GM21825 (cell line): ENCODE measurements at regions not wholly inside any gene's neighbourhood (a gene's known extent, or its start where the extent isn't known, plus 50 kb on each side); places are given as distances from the start of the nearest gene placed in this dataset.
A peak's percentile ranks its signal among the peaks of the same experiment; 100 is the strongest.
"Not testable (repeated sequence)": the region's sequence is repeated elsewhere in the genome, so short reads cannot be mapped to it uniquely, and the experiment has no call there.

ENCODE experiments used
- ATAC-seq: cut with Tn5 transposase; IDR thresholded peaks from one replicate; pipeline ENCODE4 v1.9.1; 2021; ENCODE audit warnings: mild to moderate bottlenecking, moderate library complexity; ENCODE audit not compliant: unreplicated experiment

DNA sequence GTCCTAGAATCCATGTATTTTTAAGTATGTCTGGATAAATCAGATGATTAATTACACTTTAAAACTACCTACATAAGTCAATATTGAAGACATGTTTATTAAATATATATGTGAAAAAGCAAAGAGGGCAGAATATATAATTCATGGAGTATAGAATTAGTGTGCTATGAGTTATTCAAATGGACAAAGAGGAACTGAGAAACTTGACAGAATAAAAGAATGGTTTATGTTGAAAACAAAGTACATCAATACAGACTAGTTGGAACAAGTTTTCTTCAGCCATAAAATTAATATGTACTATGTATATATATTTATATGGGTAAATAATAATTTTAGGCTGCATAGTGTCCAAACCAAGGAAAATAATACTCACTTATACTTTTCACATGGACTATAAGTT lies 173.5 kb downstream of the NPFFR2 start:
- ATAC-seq: no peak

DNA sequence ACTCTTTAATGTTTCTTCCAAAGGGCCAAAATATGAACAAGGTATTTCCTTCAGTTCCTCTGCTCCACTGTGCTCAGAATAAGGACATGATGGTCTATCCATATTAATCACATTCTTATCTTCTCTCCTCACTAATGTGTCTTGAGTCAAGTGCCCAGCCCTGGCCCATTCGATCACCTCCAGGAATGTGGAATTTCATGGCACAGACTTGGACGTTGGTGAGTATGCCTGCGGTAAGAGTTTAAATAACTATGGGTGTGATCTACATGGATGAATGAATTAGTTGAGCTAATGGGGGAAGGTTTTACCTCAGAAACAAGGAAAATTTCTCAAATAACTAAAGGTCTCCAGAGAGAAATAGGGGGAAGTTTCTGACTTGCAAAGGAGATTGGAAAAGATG lies 174.0 kb downstream of the NPFFR2 start:
- no peak for ATAC-seq

DNA sequence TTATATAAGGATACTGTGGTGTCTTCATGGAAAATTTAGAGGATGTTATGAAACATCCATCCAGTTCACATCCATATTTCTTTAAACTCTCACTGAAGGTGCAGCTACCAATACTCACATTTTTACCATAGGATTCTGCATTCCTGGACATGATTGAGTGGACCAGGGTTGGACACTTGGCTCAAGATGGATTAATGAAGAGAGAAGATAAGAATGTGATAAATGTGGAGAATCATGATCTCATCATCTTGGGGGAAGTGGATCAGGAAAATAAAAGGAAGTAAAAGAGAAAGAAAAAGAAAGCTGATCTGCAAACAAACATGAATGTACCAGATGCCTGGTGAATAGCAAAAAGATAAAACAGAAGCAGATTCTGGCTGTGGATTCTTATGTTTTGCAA lies 175.4 kb downstream of the NPFFR2 start:
- no peak for ATAC-seq

DNA sequence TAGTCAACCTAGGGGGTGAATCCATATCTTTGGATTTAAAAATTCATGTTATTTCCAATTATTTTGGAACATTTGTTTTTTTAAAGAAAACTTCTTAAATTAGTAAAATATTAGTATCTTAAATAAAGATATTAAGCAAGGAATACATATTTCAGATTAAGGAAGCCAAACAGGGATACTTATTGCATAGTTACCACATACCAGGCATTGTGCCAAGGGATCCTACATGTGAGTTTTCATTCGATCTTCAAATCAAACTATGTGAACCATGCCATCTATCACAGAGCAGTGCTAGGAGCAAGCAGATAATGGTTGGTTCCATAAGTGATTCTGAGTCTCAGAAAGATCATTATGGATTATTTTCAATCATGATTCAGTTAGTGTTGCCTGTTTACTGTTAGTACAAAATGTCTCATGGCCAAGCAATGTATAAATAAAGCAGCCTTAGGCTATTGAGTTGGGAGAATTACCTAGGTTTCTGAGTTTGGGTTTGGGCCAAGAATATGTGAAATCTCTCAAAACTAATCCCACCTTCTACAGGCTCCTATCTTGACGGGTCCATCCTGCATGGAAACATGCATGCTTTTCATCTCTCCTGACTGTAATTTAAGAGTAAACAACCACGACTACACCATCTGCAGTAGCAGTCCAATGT lies 176.7 kb downstream of the NPFFR2 start:
- no peak for ATAC-seq

DNA sequence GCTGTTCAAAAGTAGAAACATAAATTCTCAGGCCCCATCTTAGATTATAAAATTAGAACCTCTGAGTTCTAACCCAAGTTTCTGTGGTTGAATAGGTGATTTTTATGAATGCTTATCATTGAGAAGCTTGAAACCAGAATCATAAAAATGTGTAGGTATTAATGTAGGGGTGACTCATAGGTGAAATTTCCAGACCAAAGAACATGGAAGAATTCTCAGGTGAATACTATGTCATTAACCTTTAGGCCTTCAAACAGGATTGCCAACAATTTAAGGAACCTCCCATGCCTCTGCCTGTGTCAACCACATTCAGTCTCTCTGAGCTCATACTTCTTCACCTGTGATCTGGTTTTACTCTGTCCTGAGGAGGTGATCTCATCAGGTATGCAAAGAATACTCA lies 177.8 kb downstream of the NPFFR2 start:
- peak; percentile 52 for ATAC-seq

DNA sequence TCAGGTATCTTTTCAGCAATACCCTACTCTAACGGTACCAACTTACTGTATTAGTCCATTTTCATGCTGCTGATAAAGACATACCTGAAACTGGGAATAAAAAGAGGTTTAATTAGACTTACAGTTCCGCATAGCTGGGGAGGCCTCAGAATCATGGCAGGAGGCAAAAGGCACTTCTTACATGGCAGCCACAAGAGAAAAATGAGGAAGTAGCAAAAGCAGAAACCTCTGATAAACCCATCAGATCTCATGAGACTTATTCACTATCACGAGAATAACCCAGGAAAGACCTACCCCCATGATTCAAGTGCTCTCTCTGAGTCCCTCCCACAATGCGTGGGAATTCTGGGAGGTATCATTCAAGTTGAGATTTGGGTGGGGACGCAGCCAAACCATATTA lies 182.0 kb downstream of the NPFFR2 start:
- ATAC-seq: not testable (repeated sequence)

DNA sequence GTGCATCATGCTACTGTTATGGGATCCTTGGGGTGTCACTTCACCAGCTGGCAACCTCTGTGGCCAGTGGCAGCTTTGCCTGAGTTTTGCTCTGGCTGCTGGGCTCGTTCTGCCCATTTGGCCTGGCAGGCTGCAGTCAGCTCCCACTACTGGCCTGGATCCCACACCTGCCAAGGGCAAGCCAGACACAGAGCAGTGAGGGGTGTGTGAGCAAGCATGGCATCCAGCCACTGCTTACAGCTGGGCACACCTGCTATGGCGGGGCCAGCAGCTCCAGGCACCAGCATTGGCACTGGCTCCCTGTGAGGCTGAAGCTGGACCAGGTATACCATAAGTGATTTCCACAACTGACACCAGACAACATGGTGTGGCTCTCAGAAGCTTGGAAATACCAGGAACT lies 183.4 kb downstream of the NPFFR2 start:
- ATAC-seq: no peak

DNA sequence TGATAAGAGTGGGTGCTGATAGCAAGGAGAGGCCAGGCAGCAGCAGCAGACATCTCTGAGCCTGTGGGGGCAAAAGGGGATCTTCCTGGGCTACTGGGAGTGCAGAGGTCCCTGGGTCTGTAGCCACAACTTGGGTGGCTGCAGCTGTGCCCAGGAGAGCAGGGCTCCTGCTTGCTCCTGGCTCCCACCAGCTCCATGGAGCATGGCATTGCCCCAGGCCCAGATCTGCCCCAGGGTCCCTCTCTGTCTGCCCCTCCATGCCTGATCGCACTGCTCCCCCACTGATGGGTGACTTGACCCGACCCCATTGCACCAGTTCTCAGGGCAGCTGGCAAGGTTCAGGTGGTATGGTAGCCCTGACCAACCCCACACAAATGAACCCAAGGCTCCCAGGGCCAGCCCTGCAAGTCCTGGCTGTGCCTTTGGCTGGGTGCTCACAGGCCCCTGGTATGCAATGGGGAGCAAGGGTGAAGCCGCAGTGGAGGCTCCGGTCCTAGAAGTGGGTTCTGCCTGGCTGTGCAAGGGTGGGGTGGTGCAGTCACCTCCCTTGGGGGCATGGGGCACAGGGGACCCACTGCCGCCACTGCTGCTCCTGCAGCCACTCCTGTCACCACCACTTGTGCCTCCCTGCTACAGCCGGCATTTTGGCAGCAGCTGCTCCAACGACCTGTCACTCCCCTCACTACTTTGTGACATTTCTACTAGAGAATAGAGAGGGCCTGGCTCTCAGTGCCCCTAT lies 184.9 kb downstream of the NPFFR2 start:
- ATAC-seq: no peak

DNA sequence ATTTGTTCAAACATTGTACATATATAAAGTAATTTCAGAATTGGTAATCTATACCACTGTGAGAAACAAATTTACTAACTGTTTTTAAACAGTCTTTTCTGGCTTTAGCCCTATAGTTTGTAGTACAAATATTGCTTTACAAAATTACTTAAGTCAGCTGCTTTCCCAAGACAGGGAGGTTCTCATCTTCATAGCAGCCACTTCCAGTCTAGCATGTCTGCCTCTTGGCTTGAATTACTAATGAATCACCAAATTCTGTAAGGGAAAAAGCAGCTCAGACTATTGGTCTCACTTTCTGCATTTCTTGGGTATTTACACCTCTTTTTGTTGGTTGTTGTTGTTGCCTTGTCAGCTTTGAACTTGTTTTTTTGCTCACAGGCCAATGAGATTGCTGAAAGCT lies 187.2 kb downstream of the NPFFR2 start:
- ATAC-seq: no peak
